OCI-LY3 (cell line): ENCODE measurements at regions not wholly inside any gene's neighbourhood (a gene's known extent, or its start where the extent isn't known, plus 50 kb on each side); places are given as distances from the start of the nearest gene placed in this dataset.

Source experiments
- H2AFZ ChIP-seq: fragments of 200-600, 300-600 bp; shearing (Covaris generic); 2 replicates; pipeline ENCODE4 v1.6.0; 2014; ENCODE audit warnings: antibody characterized with exemption, low read depth, low read length
- H3K27ac ChIP-seq: fragments of 200-600, 300-600 bp; sonication (generic); 2 replicates; pipeline ENCODE4 v1.5.1; 2014; ENCODE audit warnings: mild to moderate bottlenecking, low read length, moderate library complexity, mixed read lengths
- H3K27me3 ChIP-seq: fragments of 200-600, 300-600 bp; sonication (generic); 2 replicates; pipeline ENCODE4 v1.6.1; 2014; ENCODE audit warnings: low read depth, low read length, mixed read lengths
- H3K36me3 ChIP-seq: fragments of 200-600, 300-600 bp; sonication (generic); replicated peaks from 2 replicates; pipeline ENCODE3; 2014; ENCODE audit warnings: low read depth, low read length, mixed read lengths
- H3K4me1 ChIP-seq: fragments of 300-600, 200-600 bp; sonication (generic); 2 replicates; pipeline ENCODE4 v1.6.1; 2014; ENCODE audit warnings: low read length, mixed read lengths
- H3K4me2 ChIP-seq: fragments of 200-600, 300-600 bp; sonication (generic); 2 replicates; pipeline ENCODE4 v1.6.1; 2014; ENCODE audit warnings: low read length, mixed read lengths
- H3K4me3 ChIP-seq: fragments of 300-600, 200-600 bp; sonication (generic); 2 replicates; pipeline ENCODE4 v1.5.1; 2014; ENCODE audit warnings: antibody characterized with exemption, mild to moderate bottlenecking, low read length, moderate library complexity
- H3K79me2 ChIP-seq: fragments of 300-600, 200-600 bp; shearing (Covaris generic); 2 replicates; pipeline ENCODE4 v1.6.1; 2014; ENCODE audit warnings: mild to moderate bottlenecking, low read length, mixed read lengths
- H3K9ac ChIP-seq: fragments of 300-600, 200-600 bp; shearing (Covaris generic); 2 replicates; pipeline ENCODE4 v1.6.0; 2014; ENCODE audit warnings: mild to moderate bottlenecking, low read length, moderate library complexity
- H3K9me3 ChIP-seq: fragments of 200-600, 300-600 bp; shearing (Covaris generic); 2 replicates; pipeline ENCODE4 v1.6.1; 2014; ENCODE audit warnings: low read length, mixed read lengths; ENCODE audit not compliant: insufficient read depth
- H4K20me1 ChIP-seq: fragments of 200-600, 300-600 bp; sonication (generic); 2 replicates; pipeline ENCODE4 v1.6.1; 2016; ENCODE audit warnings: low read length, mixed read lengths; ENCODE audit not compliant: insufficient read depth
- EZH2phosphoT487 ChIP-seq: fragments of 200-600 bp; shearing (Covaris generic); IDR thresholded peaks from 2 replicates; pipeline ENCODE4 v1.6.1; 2018; ENCODE audit warnings: antibody characterized with exemption, mixed run types, low read depth
- TF ChIP-seq, protein P1 (sequence below): fragments of 200-600, 300-600 bp; sonication (generic); IDR thresholded peaks from 2 replicates; pipeline ENCODE4 v1.5.1; 2014; ENCODE audit warnings: antibody characterized with exemption, low read length, low read depth

DNA sequence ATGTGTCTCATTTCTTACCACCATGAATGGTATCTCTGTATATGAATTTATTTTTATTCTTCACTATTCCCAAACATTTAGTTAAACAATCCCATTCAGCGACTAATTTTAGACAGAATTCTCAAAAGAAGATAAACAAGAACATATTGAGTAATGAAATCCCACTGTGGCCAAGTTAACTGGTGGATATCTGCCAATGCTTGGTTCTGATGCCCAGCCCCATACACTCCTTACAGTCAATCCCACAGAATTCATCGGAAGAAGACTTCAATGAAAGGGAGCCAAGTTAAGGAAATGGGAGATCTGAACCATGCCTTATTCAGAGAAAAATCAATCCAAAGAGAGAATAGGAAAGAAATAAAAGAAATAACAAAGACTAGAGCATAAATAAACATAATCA is 518.0 kb downstream of the XPNPEP1 start:
- Histone ChIP-seq H3K4me3 (no peak overlapping the region), H3K79me2 (no peaks in the 10 kb centered on the region), H3K36me3 (no peaks in the 10 kb centered on the region), H3K9ac (no peak overlapping the region), H3K27me3 (no peaks in the 10 kb centered on the region), H3K9me3 (no peaks in the 10 kb centered on the region), H4K20me1 (no peaks in the 10 kb centered on the region), H3K27ac (no peak overlapping the region), H3K4me2 (no peak overlapping the region), H3K4me1 (no peaks in the 10 kb centered on the region), H2AFZ (no peak overlapping the region)
- no peak for TF ChIP-seq EZH2phosphoT487
- TF ChIP-seq, protein P1, sequence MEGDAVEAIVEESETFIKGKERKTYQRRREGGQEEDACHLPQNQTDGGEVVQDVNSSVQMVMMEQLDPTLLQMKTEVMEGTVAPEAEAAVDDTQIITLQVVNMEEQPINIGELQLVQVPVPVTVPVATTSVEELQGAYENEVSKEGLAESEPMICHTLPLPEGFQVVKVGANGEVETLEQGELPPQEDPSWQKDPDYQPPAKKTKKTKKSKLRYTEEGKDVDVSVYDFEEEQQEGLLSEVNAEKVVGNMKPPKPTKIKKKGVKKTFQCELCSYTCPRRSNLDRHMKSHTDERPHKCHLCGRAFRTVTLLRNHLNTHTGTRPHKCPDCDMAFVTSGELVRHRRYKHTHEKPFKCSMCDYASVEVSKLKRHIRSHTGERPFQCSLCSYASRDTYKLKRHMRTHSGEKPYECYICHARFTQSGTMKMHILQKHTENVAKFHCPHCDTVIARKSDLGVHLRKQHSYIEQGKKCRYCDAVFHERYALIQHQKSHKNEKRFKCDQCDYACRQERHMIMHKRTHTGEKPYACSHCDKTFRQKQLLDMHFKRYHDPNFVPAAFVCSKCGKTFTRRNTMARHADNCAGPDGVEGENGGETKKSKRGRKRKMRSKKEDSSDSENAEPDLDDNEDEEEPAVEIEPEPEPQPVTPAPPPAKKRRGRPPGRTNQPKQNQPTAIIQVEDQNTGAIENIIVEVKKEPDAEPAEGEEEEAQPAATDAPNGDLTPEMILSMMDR, result no peak

DNA sequence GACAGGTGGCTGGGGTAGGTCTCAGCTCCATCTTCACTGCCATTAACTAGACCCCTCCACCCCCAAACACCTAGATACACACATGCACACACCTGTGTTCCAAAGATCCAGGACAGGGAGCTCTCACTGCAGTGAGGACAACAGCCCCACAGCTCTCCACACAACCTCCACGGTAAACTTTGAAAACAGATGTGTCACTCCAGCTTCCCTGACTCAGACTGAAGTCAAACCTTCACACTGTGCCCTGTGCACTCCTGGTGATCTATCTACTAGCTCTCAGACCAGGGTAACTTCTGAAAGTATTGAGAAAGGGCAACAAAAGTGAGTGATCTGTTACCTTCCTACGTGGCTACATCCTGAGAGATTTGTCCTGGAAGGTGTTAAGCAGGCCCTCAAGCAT is 519.8 kb downstream of the XPNPEP1 start:
- H3K4me3 ChIP-seq, result no peak overlapping the region
- H3K79me2 ChIP-seq, result no peaks in the 10 kb centered on the region
- no peaks in the 10 kb centered on the region for H3K9me3 ChIP-seq
- no peaks in the 10 kb centered on the region for H3K27me3 ChIP-seq
- H3K4me2 ChIP-seq, result no peak overlapping the region
- no peaks in the 10 kb centered on the region for H3K4me1 ChIP-seq
- no peaks in the 10 kb centered on the region for H3K36me3 ChIP-seq
- no peak overlapping the region for H2AFZ ChIP-seq
- no peak overlapping the region for H3K9ac ChIP-seq
- H4K20me1 ChIP-seq, result no peaks in the 10 kb centered on the region
- H3K27ac ChIP-seq, result no peak overlapping the region
- TF ChIP-seq, protein P1, result no peak
- TF ChIP-seq EZH2phosphoT487, result no peak

DNA sequence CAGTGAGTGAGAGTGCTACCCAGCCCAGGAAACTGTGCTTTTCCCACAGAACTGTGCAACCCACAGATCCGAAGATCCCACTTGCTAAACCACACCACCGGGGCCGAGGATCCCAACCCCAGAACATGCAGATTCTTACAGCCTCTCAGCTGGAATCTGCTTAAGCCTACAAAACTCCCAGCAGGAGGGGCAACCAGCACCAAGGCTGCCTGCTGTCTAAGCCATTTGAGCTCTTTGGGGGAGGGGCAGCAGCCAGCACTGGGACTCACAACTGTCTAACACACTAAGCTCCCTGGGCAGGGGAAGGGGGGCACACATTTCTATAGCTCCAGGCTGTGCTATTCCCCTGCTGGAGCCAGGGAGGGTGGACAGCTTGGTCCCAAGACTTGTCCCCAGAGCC is 529.9 kb downstream of the XPNPEP1 start:
- TF ChIP-seq, protein P1, result no peak
- TF ChIP-seq EZH2phosphoT487, result no peak
- Histone ChIP-seq H3K9ac (no peak overlapping the region), H3K4me3 (no peak overlapping the region), H3K4me1 (no peaks in the 10 kb centered on the region), H3K27me3 (no peaks in the 10 kb centered on the region), H3K27ac (no peak overlapping the region), H3K36me3 (no peaks in the 10 kb centered on the region), H3K9me3 (no peaks in the 10 kb centered on the region), H3K4me2 (no peak overlapping the region), H3K79me2 (no peaks in the 10 kb centered on the region), H4K20me1 (no peaks in the 10 kb centered on the region), H2AFZ (no peak overlapping the region)

DNA sequence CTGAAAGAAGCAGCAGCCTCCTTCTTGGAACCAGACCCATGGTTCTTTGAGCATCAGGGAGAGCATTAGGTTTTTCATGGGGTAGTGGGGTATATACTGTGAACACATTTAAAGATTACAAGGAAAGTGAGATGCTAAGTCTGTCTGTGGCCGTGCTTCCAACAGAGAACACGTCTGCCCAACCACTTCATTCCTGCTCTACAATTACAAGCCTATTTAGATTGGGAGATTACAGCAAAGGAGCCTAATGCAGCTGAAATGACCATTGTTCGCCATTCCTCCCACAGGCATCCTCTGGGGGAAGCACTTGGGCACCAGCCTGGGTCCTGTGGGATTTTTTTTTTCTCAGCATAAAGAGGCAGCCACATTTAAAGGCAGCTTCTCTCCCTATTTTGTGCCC is 536.4 kb downstream of the XPNPEP1 start:
- H3K27ac ChIP-seq, result no peak overlapping the region
- H3K36me3 ChIP-seq, result no peaks in the 10 kb centered on the region
- H4K20me1 ChIP-seq, result no peaks in the 10 kb centered on the region
- H3K4me2 ChIP-seq, result no peak overlapping the region
- TF ChIP-seq, protein P1, result no peak
- no peak for TF ChIP-seq EZH2phosphoT487
- H2AFZ ChIP-seq, result no peak overlapping the region
- no peaks in the 10 kb centered on the region for H3K79me2 ChIP-seq
- H3K4me3 ChIP-seq, result no peak overlapping the region
- no peaks in the 10 kb centered on the region for H3K27me3 ChIP-seq
- no peaks in the 10 kb centered on the region for H3K9me3 ChIP-seq
- H3K9ac ChIP-seq, result no peak overlapping the region
- no peaks in the 10 kb centered on the region for H3K4me1 ChIP-seq
